ENCODE measurements at regions not wholly inside any gene's neighbourhood (a gene's known extent, or its start where the extent isn't known, plus 50 kb on each side); places are given as distances from the start of the nearest gene placed in this dataset.
A peak's percentile ranks its signal among the peaks of the same experiment; 100 is the strongest.

- TF ChIP-seq EP300 (IDR thresholded peaks at IDR 0.05) = no peak
- no peak for TF ChIP-seq POLR2AphosphoS5 (IDR thresholded peaks at IDR 0.05)
- TF ChIP-seq CTCF (IDR thresholded peaks at IDR 0.05) = no peak
- TF ChIP-seq POLR2A (IDR thresholded peaks at IDR 0.05) = no peak
- intact Hi-C loops (cut with DNase I) = no loop called here
- H3K27ac ChIP-seq = no peak overlapping the region
- no peaks in the 10 kb centered on the region for H3K9me3 ChIP-seq
- H3K36me3 ChIP-seq = no peaks in the 10 kb centered on the region
- 0% methylated on average over 1 of the region's 1 CpG for WGBS, 2 donors
- no peaks in the 10 kb centered on the region for H3K27me3 ChIP-seq
- H3K4me3 ChIP-seq = no peak overlapping the region
- no peak for DNase-seq
- peaks cover 0 to 9% (median 3%) of the 10 kb centered on the region in 4 donors for H3K4me1 ChIP-seq
Measured at GRCh38 chr5:148941810-148942209, 115.4 kb downstream of the ADRB2 start.

GRCh38 chr5:148949841-148950470 is 112.9 kb downstream of the SH3TC2 start:
- intact Hi-C loops (cut with DNase I) = loop anchor here (5.0 to 10.0 kb wide), 2 partner anchors 48 to 125 kb away; partner anchors contain the start of gene ADRB2
- 65 to 77% methylated on average over 4 of the region's 4 CpGs for WGBS, 2 donors
- H3K4me3 ChIP-seq = no peak overlapping the region
- no peaks in the 10 kb centered on the region for H3K27me3 ChIP-seq
- TF ChIP-seq CTCF (IDR thresholded peaks at IDR 0.05) (no peak), POLR2AphosphoS5 (IDR thresholded peaks at IDR 0.05) (peak; percentile 68 to 80 (median 76)), POLR2A (IDR thresholded peaks at IDR 0.05) (no peak), EP300 (IDR thresholded peaks at IDR 0.05) (peak; percentile 18 to 63 (median 44))
- peak; percentile 96 for DNase-seq
- H3K27ac ChIP-seq = peak overlapping the region; percentile 76 to 81 (median 80)
- no peaks in the 10 kb centered on the region for H3K36me3 ChIP-seq
- H3K4me1 ChIP-seq = peaks cover 0 to 19% (median 18%) of the 10 kb centered on the region in 4 donors
- H3K9me3 ChIP-seq = no peaks in the 10 kb centered on the region

- no peaks in the 10 kb centered on the region for H3K9me3 ChIP-seq
- no peak for DNase-seq
- 88 to 92% methylated on average over 2 of the region's 2 CpGs for WGBS, 2 donors
- no peaks in the 10 kb centered on the region for H3K27me3 ChIP-seq
- H3K4me1 ChIP-seq = peaks cover 0 to 19% (median 18%) of the 10 kb centered on the region in 4 donors
- TF ChIP-seq POLR2AphosphoS5 (IDR thresholded peaks at IDR 0.05) (no peak), CTCF (IDR thresholded peaks at IDR 0.05) (no peak), POLR2A (IDR thresholded peaks at IDR 0.05) (no peak), EP300 (IDR thresholded peaks at IDR 0.05) (no peak)
- H3K4me3 ChIP-seq = no peak overlapping the region
- peak overlapping the region; percentile 76 to 81 (median 80) for H3K27ac ChIP-seq
- H3K36me3 ChIP-seq = no peaks in the 10 kb centered on the region
- intact Hi-C loops (cut with DNase I) = loop anchor here (5.0 to 10.0 kb wide), 2 partner anchors 48 to 126 kb away; partner anchors contain the start of gene ADRB2
Measured at GRCh38 chr5:148950471-148950863, 112.4 kb downstream of the SH3TC2 start.

GRCh38 chr5:148950892-148951291 is 112.0 kb downstream of the SH3TC2 start:
- Histone ChIP-seq H3K9me3 (no peaks in the 10 kb centered on the region), H3K4me1 (peaks cover 0 to 19% (median 18%) of the 10 kb centered on the region in 4 donors), H3K27me3 (no peaks in the 10 kb centered on the region), H3K27ac (peak overlapping the region; percentile 76 to 81 (median 80)), H3K4me3 (no peak overlapping the region), H3K36me3 (no peaks in the 10 kb centered on the region)
- DNase-seq = no peak
- WGBS, 2 donors = 82 to 85% methylated on average over 1 of the region's 1 CpG
- TF ChIP-seq EP300 (IDR thresholded peaks at IDR 0.05) (no peak), POLR2A (IDR thresholded peaks at IDR 0.05) (no peak), CTCF (IDR thresholded peaks at IDR 0.05) (no peak), POLR2AphosphoS5 (IDR thresholded peaks at IDR 0.05) (no peak)
- intact Hi-C loops (cut with DNase I) = loop anchor here (5.0 to 10.0 kb wide), 2 partner anchors 49 to 126 kb away; partner anchors contain the start of gene ADRB2
